NCI-H82 treated with DMSO at 0.1 percent for 48 hours (cell line): ENCODE measurements at regions not wholly inside any gene's neighbourhood (a gene's known extent, or its start where the extent isn't known, plus 50 kb on each side); places are given as distances from the start of the nearest gene placed in this dataset.
"Not testable (repeated sequence)": the region's sequence is repeated elsewhere in the genome, so short reads cannot be mapped to it uniquely, and the experiment has no call there.

Source experiments
- DNase-seq: peaks from one replicate; lab custom pipeline; 2025; ENCODE audit not compliant: unreplicated experiment; lab: John Stamatoyannopoulos, UW

GRCh38 chr3:118165413-118165812 lies 869.2 kb downstream of the IGSF11 start:
- no peak for DNase-seq

GRCh38 chr3:118167571-118167970 lies 867.1 kb downstream of the IGSF11 start:
- no peak for DNase-seq

- no peak for DNase-seq
Measured at GRCh38 chr3:118168175-118168574, 866.5 kb downstream of the IGSF11 start.

- no peak for DNase-seq
Measured at GRCh38 chr3:118171236-118171852, 863.3 kb downstream of the IGSF11 start.

GRCh38 chr3:118180853-118181252 lies 853.8 kb downstream of the IGSF11 start:
- no peak for DNase-seq

GRCh38 chr3:118181274-118181673 lies 853.4 kb downstream of the IGSF11 start:
- no peak for DNase-seq

- no peak for DNase-seq
Measured at GRCh38 chr3:118186051-118186450, 848.6 kb downstream of the IGSF11 start.

GRCh38 chr3:118187221-118187620 lies 847.4 kb downstream of the IGSF11 start:
- DNase-seq, result no peak

- DNase-seq, result no peak
Measured at GRCh38 chr3:118196183-118196582, 838.5 kb downstream of the IGSF11 start.

- DNase-seq, result no peak
Measured at GRCh38 chr3:118199044-118199443, 835.6 kb downstream of the IGSF11 start.

- DNase-seq, result no peak
Measured at GRCh38 chr3:118204052-118204656, 830.5 kb downstream of the IGSF11 start.

- no peak for DNase-seq
Measured at GRCh38 chr3:118207271-118207670, 827.4 kb downstream of the IGSF11 start.

GRCh38 chr3:118208642-118209041 lies 826.0 kb downstream of the IGSF11 start:
- no peak for DNase-seq

- no peak for DNase-seq
Measured at GRCh38 chr3:118213892-118214291, 820.8 kb downstream of the IGSF11 start.

- DNase-seq, result no peak
Measured at GRCh38 chr3:118226206-118226605, 808.4 kb downstream of the IGSF11 start.

- DNase-seq, result no peak
Measured at GRCh38 chr3:118227191-118227590, 807.5 kb downstream of the IGSF11 start.

GRCh38 chr3:118228151-118228550 lies 806.5 kb downstream of the IGSF11 start:
- DNase-seq, result no peak

GRCh38 chr3:118229196-118229595 lies 805.5 kb downstream of the IGSF11 start:
- DNase-seq, result no peak

- no peak for DNase-seq
Measured at GRCh38 chr3:118231578-118231977, 803.1 kb downstream of the IGSF11 start.

GRCh38 chr3:118239253-118239652 lies 795.4 kb downstream of the IGSF11 start:
- DNase-seq, result no peak

GRCh38 chr3:118244761-118245160 lies 789.9 kb downstream of the IGSF11 start:
- no peak for DNase-seq

GRCh38 chr3:118245312-118245711 lies 789.3 kb downstream of the IGSF11 start:
- no peak for DNase-seq

GRCh38 chr3:118258850-118259249 lies 775.8 kb downstream of the IGSF11 start:
- not testable (repeated sequence) for DNase-seq
